Transverse colon (tissue), 4 donors: ENCODE measurements at regions not wholly inside any gene's neighbourhood (a gene's known extent, or its start where the extent isn't known, plus 50 kb on each side); places are given as distances from the start of the nearest gene placed in this dataset.
"Not testable (repeated sequence)": the region's sequence is repeated elsewhere in the genome, so short reads cannot be mapped to it uniquely, and the experiment has no call there.

Experiments used
- DNase-seq: peaks from one replicate; pipeline ENCODE4 v3.0.0-alpha.2; 2019
- H3K27ac ChIP-seq, 4 donors: fragments of 200-600 bp; sonication (generic); 2 replicates each; pipeline ENCODE4 v1.5.1; 2016 to 2018; ENCODE audit warnings: inconsistent platforms in 4 of 4
- H3K27me3 ChIP-seq: fragments of 200-600 bp; sonication (generic); 2 replicates; pipeline ENCODE4 v1.5.1; 2017; ENCODE audit warnings: inconsistent platforms
- H3K36me3 ChIP-seq, 4 donors: fragments of 200-600 bp; sonication (generic); 2 replicates each; pipeline ENCODE4 v1.5.1; 2017 to 2019; ENCODE audit warnings: inconsistent platforms in 4 of 4
- H3K4me1 ChIP-seq, 4 donors: fragments of 200-600 bp; sonication (generic); 2 replicates each; pipeline ENCODE4 v1.5.1; 2017 to 2020; ENCODE audit warnings: inconsistent platforms in 4 of 4
- H3K4me3 ChIP-seq, 4 donors: fragments of 200-600 bp; sonication (generic); 1 replicate in 1 of 4; 2 replicates in 3 of 4; pipeline versions ENCODE4 v1.5.1 to v1.6.1; 2017 to 2019; ENCODE audit warnings: inconsistent platforms in 4 of 4
- H3K9me3 ChIP-seq, 2 donors: fragments of 200-600 bp; sonication (generic); 2 replicates each; pipeline ENCODE4 v1.5.1; 2017 to 2019; ENCODE audit warnings: inconsistent platforms in 2 of 2
- CTCF ChIP-seq, 5 experiments: fragments of 200-600 bp in 3 of 5; fragments of 450-650 bp in 2 of 5; sonication (generic) in 3 of 5; IDR thresholded peaks; 1 replicate in 2 of 5; 2 replicates in 3 of 5; pipeline ENCODE4 v1.5.1; 2016 to 2017; ENCODE audit warnings: antibody characterized with exemption in 5 of 5, inconsistent platforms in 3 of 5, mild to moderate bottlenecking in 2 of 5, moderate library complexity in 1 of 5
- EP300 ChIP-seq: sonication (generic); formaldehyde crosslinking; IDR thresholded peaks from one replicate; pipeline ENCODE4 v1.6.1; 2017; ENCODE audit warnings: antibody characterized with exemption, low read depth
- POLR2A ChIP-seq: fragments of 450-650 bp; IDR thresholded peaks from one replicate; pipeline ENCODE4 v1.6.1; 2016; ENCODE audit warnings: antibody characterized with exemption, mild to moderate bottlenecking, moderate library complexity
- POLR2AphosphoS5 ChIP-seq, 3 donors: sonication (generic); formaldehyde crosslinking; IDR thresholded peaks; one replicate each; pipeline ENCODE4 v1.6.1; 2016; ENCODE audit warnings: antibody characterized with exemption in 3 of 3
- WGBS, 2 donors: methylation state at CpG; one replicate each; pipeline ENCODE4 v1.1.5; 2018; ENCODE audit warnings: low coverage in 1 of 2; 5-methylcytosine and 5-hydroxymethylcytosine counted together
- in situ Hi-C, 4 donors: fragments of 200-750 bp; cut with MboI; loops; one replicate each; pipeline versions ENCODE4 v1.15.0 to v1.15.1; 2017; ENCODE audit warnings: low sequenced_read_pairs in 3 of 4, low pct_ligation_motif_present in 1 of 4, low pct_unique_long_range_greater_than_20kb in 1 of 4
- intact Hi-C: fragments of 100-400 bp; cut with DNase I; formaldehyde crosslinking; loops from one replicate; pipeline ENCODE4 v1.15.1; 2023; ENCODE audit warnings: low total_unique reads

DNA sequence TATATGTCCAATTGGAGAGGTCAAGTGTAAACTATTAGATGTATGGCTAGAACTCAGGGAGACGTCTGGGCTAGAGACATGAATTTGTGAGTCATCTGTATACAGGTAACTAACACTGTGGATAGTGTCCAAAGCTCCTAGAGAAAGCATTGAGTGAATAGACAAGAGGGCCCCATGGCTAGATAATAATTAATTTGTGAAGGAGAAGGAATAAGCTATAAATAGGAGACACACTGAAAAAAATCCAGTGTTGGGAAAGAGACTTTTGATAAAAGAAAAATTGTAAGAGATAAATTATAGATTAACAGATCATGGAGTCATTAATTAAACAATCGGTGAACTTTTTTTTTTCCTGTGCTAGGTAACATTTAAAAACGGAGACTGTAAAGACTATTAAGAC lies 326.6 kb upstream of the PRICKLE1 start:
- no peak for DNase-seq
- TF ChIP-seq POLR2AphosphoS5 (IDR thresholded peaks at IDR 0.05) (no peak), POLR2A (no peak), CTCF (IDR thresholded peaks at IDR 0.05) (no peak), EP300 (no peak)
- Histone ChIP-seq H3K27me3 (no peaks in the 10 kb centered on the region), H3K4me1 (no peaks in the 10 kb centered on the region), H3K27ac (no peak overlapping the region), H3K36me3 (no peaks in the 10 kb centered on the region), H3K9me3 (no peaks in the 10 kb centered on the region), H3K4me3 (no peak overlapping the region)
- in situ Hi-C loops (no loop called here), intact Hi-C loops (no loop called here)
- 51 to 55% methylated on average over 3 of the region's 3 CpGs for WGBS, 2 donors

GRCh38 chr12:42915426-42915825 lies 325.9 kb upstream of the PRICKLE1 start:
- no peak for DNase-seq
- WGBS, 2 donors: 66 to 71% methylated on average over 3 to 4 of the region's 4 CpGs
- intact Hi-C loops: no loop called here
- in situ Hi-C loops: no loop called here
- H3K27me3 ChIP-seq: no peaks in the 10 kb centered on the region
- no peak overlapping the region for H3K27ac ChIP-seq
- TF ChIP-seq POLR2A (no peak), EP300 (no peak)
- no peaks in the 10 kb centered on the region for H3K4me1 ChIP-seq
- no peaks in the 10 kb centered on the region for H3K36me3 ChIP-seq
- H3K4me3 ChIP-seq: no peak overlapping the region
- no peaks in the 10 kb centered on the region for H3K9me3 ChIP-seq

DNA sequence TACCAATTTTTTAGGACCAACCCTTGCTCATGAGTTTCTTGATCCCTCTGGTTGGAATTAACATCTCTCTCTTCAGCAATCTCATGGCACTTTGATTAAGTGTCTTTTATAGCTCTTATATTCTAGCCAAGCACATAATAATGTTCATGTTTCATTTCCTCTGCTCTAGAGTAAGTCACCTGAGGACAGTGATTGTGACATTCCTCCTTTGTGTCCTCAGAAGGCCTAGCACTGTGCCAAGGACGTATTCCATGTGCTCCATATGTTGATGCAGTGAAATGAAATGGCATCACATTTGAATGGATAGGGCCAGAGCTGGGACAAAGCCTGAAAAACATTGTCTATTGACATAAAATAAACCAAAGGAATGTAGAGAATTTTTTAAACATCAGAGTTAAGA lies 322.8 kb upstream of the PRICKLE1 start:
- no peak overlapping the region for H3K4me3 ChIP-seq
- TF ChIP-seq POLR2AphosphoS5 (IDR thresholded peaks at IDR 0.05) (no peak), CTCF (IDR thresholded peaks at IDR 0.05) (no peak), EP300 (no peak), POLR2A (no peak)
- 73 to 83% methylated on average over 1 of the region's 1 CpG for WGBS, 2 donors

GRCh38 chr12:42910656-42911055 lies 321.1 kb upstream of the PRICKLE1 start:
- intact Hi-C loops (no loop called here), in situ Hi-C loops (no loop called here)
- H3K27ac ChIP-seq: no peak overlapping the region
- TF ChIP-seq POLR2A: no peak
- no peak for TF ChIP-seq EP300
- TF ChIP-seq CTCF (IDR thresholded peaks at IDR 0.05): no peak
- TF ChIP-seq POLR2AphosphoS5 (IDR thresholded peaks at IDR 0.05): no peak
- no peaks in the 10 kb centered on the region for H3K36me3 ChIP-seq
- 40 to 81% methylated on average over 1 to 6 of the region's 6 CpGs for WGBS, 2 donors
- DNase-seq: no peak
- H3K4me1 ChIP-seq: no peaks in the 10 kb centered on the region
- no peaks in the 10 kb centered on the region for H3K27me3 ChIP-seq
- H3K4me3 ChIP-seq: no peak overlapping the region
- peaks cover 0 to 3% of the 10 kb centered on the region in 2 donors for H3K9me3 ChIP-seq

More for the DNA sequence above, 322.8 kb upstream of the PRICKLE1 start:
- intact Hi-C loops (no loop called here), in situ Hi-C loops (no loop called here)
- Histone ChIP-seq H3K36me3 (no peaks in the 10 kb centered on the region), H3K27me3 (no peaks in the 10 kb centered on the region), H3K4me1 (no peaks in the 10 kb centered on the region), H3K9me3 (peaks cover 0 to 3% of the 10 kb centered on the region in 2 donors), H3K27ac (no peak overlapping the region)
- no peak for DNase-seq

DNA sequence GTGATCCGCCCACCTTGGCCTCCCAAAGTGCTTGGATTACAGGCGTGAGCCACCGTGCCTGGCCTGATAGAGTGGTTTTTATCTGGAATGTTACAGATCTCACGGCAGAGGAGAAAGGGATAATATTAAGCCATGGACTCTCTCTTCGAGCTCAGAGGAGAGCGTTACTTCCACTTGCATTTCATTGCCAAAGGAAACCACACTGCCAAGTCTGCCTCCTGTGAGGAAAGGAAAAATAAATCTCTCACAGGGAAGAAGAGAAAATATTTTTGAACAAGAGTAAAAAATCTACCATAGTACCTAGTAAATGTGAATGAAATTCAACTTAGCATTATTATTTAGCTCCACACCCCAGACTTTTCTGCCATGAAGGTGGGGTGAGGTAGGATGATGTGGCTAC lies 319.2 kb upstream of the PRICKLE1 start:
- Histone ChIP-seq H3K9me3 (peaks cover 0 to 3% of the 10 kb centered on the region in 2 donors), H3K4me1 (no peaks in the 10 kb centered on the region), H3K36me3 (no peaks in the 10 kb centered on the region), H3K4me3 (no peak overlapping the region), H3K27ac (no peak overlapping the region), H3K27me3 (no peaks in the 10 kb centered on the region)
- intact Hi-C loops (no loop called here), in situ Hi-C loops (no loop called here)
- 58 to 68% methylated on average over 3 to 6 of the region's 6 CpGs for WGBS, 2 donors
- no peak for TF ChIP-seq POLR2AphosphoS5 (IDR thresholded peaks at IDR 0.05)
- DNase-seq: no peak

GRCh38 chr12:42906801-42907200 lies 317.3 kb upstream of the PRICKLE1 start:
- H3K4me3 ChIP-seq, H3K9me3 ChIP-seq, DNase-seq, intact Hi-C loops, H3K27me3 ChIP-seq, in situ Hi-C loops, H3K27ac ChIP-seq, H3K4me1 ChIP-seq, H3K36me3 ChIP-seq: not testable (repeated sequence)
- WGBS, 2 donors: 53 to 58% methylated on average over 2 of the region's 2 CpGs
